HepG2 (cell line): ENCODE measurements at regions not wholly inside any gene's neighbourhood (a gene's known extent, or its start where the extent isn't known, plus 50 kb on each side); places are given as distances from the start of the nearest gene placed in this dataset.

ENCODE experiments used
- ATAC-seq: fragments of 200-7000 bp; cut with Tn5 transposase; 3 replicates; pipeline ENCODE4 v1.9.1; 2020; ENCODE audit warnings: mild to moderate bottlenecking, moderate library complexity
- BruUV-seq: library from RNA; stranded (reverse); fragments of 400-500 nt; replicated peaks from 2 replicates; lab custom pipeline; 2021; lab: Mats Ljungman, UMichigan
- CTCF ChIA-PET: fragments of 300-600 bp; formaldehyde crosslinking; extraction: SDS; loops from one replicate; lab custom pipeline; 2021; ENCODE audit warnings: low total read pairs, inconsistent platforms, low intra/inter-chr PET ratio; lab: Yijun Ruan, JAX
- POLR2A ChIA-PET: fragments of 350-600 bp; sonication (Branson Sonifier 250); formaldehyde crosslinking; loops from one replicate; lab custom pipeline; 2020; ENCODE audit warnings: antibody characterized with exemption, inconsistent platforms; lab: Yijun Ruan, JAX
- DNase-seq: peaks from one replicate; pipeline ENCODE4 v3.0.0-alpha.2; 2015; ENCODE audit warnings: low spot score
- FAIRE-seq: peaks from 3 replicates; lab custom pipeline; 2011; peaks lifted over from hg19 to GRCh38; lab: Jason Lieb, UNC
- H2AFZ ChIP-seq: one replicate; pipeline ENCODE4 v1.6.1; 2011; ENCODE audit warnings: low read length, inconsistent platforms
- H3K27ac ChIP-seq: fragments of 300-600 bp; 3 replicates; pipeline ENCODE4 v1.8.0; 2011; ENCODE audit warnings: mixed run types, mild to moderate bottlenecking, mixed read lengths, low read length, inconsistent platforms; ENCODE audit not compliant: insufficient read depth; ENCODE audit errors: extremely low read length
- H3K27me3 ChIP-seq, 2 experiments: fragments of 200-600 bp in 1 of 2; 2 replicates in 1 of 2; 3 replicates in 1 of 2; pipeline versions ENCODE4 v1.6.0 to v1.8.0; 2011; ENCODE audit warnings: low read length in 2 of 2, mild to moderate bottlenecking in 2 of 2, moderate library complexity in 2 of 2, inconsistent platforms in 1 of 2; ENCODE audit not compliant: insufficient read depth in 2 of 2, control insufficient read depth in 1 of 2
- H3K36me3 ChIP-seq, 2 experiments: fragments of 200-600 bp in 1 of 2; replicated peaks in 1 of 2; 2 replicates in 1 of 2; 3 replicates in 1 of 2; pipeline versions ENCODE4 v1.5.1 to v1.8.0; 2011; ENCODE audit warnings: low read length in 2 of 2, inconsistent platforms in 1 of 2; ENCODE audit not compliant: insufficient read depth in 2 of 2, control insufficient read depth in 1 of 2
- H3K4me1 ChIP-seq: 2 replicates; pipeline ENCODE4 v1.5.1; 2012; ENCODE audit warnings: low read length, inconsistent platforms; ENCODE audit not compliant: insufficient read depth
- H3K4me2 ChIP-seq: 2 replicates; pipeline ENCODE4 v1.6.0; 2011; ENCODE audit warnings: low read depth, low read length, inconsistent platforms
- H3K4me3 ChIP-seq, 3 experiments: fragments of 200-600 bp in 1 of 3; sonication (generic), shearing (Covaris generic) in 1 of 3; replicated peaks in 1 of 3; 2 replicates each; pipeline ENCODE4 v1.5.1; 2011 to 2016; ENCODE audit warnings: low read length in 3 of 3, inconsistent platforms in 2 of 3, low read depth in 2 of 3, mild to moderate bottlenecking in 2 of 3, control low read depth in 1 of 3, mixed read lengths in 1 of 3; ENCODE audit not compliant: insufficient read depth in 1 of 3
- H3K79me2 ChIP-seq: one replicate; pipeline ENCODE4 v1.6.1; 2011; ENCODE audit warnings: low read length, inconsistent platforms; ENCODE audit not compliant: insufficient read depth
- H3K9ac ChIP-seq: 2 replicates; pipeline ENCODE4 v1.6.0; 2011; ENCODE audit warnings: mild to moderate bottlenecking, low read depth, low read length, inconsistent platforms; ENCODE audit not compliant: insufficient read depth
- H3K9me3 ChIP-seq: 2 replicates; pipeline ENCODE4 v1.5.1; 2012; ENCODE audit warnings: mild to moderate bottlenecking, low read length
- H4K20me1 ChIP-seq: 2 replicates; pipeline ENCODE4 v1.6.0; 2011; ENCODE audit warnings: inconsistent platforms, mild to moderate bottlenecking, low read length, moderate library complexity; ENCODE audit not compliant: insufficient read depth
- ARHGAP35 ChIP-seq: sonication (generic); formaldehyde crosslinking; IDR thresholded peaks from 2 replicates; pipeline ENCODE4 v1.9.0; 2022; ENCODE audit warnings: mild to moderate bottlenecking, inconsistent platforms, moderate library complexity, missing genetic modification reagents, borderline replicate concordance
- ARID4A ChIP-seq: sonication (generic); formaldehyde crosslinking; IDR thresholded peaks from 2 replicates; pipeline ENCODE4 v1.5.0; 2020; ENCODE audit warnings: mild to moderate bottlenecking, missing genetic modification reagents, borderline replicate concordance
- BCLAF1 ChIP-seq: fragments of 450-650 bp; IDR thresholded peaks from 2 replicates; pipeline ENCODE4 v1.6.1; 2017; ENCODE audit warnings: mild to moderate bottlenecking
- CEBPZ ChIP-seq: IDR thresholded peaks from 2 replicates; pipeline ENCODE4 v1.6.1; 2012; ENCODE audit warnings: low read length, improper control_type of control experiment
- ELF4 ChIP-seq: sonication (generic); formaldehyde crosslinking; IDR thresholded peaks from 2 replicates; pipeline ENCODE4 v1.5.0; 2020; ENCODE audit warnings: missing genetic modification reagents, mild to moderate bottlenecking, moderate library complexity, borderline replicate concordance
- MAFF ChIP-seq: IDR thresholded peaks from 2 replicates; pipeline ENCODE4 v1.6.1; 2011; ENCODE audit warnings: low read depth, low read length, improper control_type of control experiment
- NR2F6 ChIP-seq, 2 experiments: IDR thresholded peaks; 2 replicates each; pipeline ENCODE4 v1.6.1; 2016; ENCODE audit warnings: antibody characterized with exemption in 1 of 2, mild to moderate bottlenecking in 1 of 2
- PHF8 ChIP-seq: sonication (generic); formaldehyde crosslinking; IDR thresholded peaks from 2 replicates; pipeline ENCODE4 v1.5.0; 2020; ENCODE audit warnings: missing genetic modification reagents
- ZNF160 ChIP-seq: sonication (generic); formaldehyde crosslinking; IDR thresholded peaks from 2 replicates; pipeline ENCODE4 v1.8.0; 2022; ENCODE audit warnings: mild to moderate bottlenecking, inconsistent platforms, missing genetic modification reagents
- ZNF350 ChIP-seq: sonication (generic); formaldehyde crosslinking; IDR thresholded peaks from 2 replicates; pipeline ENCODE4 v1.4.0; 2020; ENCODE audit warnings: mild to moderate bottlenecking, low read depth, missing genetic modification reagents, borderline replicate concordance
- ZNF441 ChIP-seq: sonication (generic); formaldehyde crosslinking; IDR thresholded peaks from 2 replicates; pipeline ENCODE4 v1.7.0; 2021; ENCODE audit warnings: missing genetic modification reagents, borderline replicate concordance
- ZNF839 ChIP-seq: sonication (generic); formaldehyde crosslinking; IDR thresholded peaks from 2 replicates; pipeline ENCODE4 v1.4.0; 2020; ENCODE audit warnings: missing genetic modification reagents, mild to moderate bottlenecking, borderline replicate concordance
- WGBS: methylation state at CpG from one replicate; pipeline ENCODE4 v1.1.6; 2017; ENCODE audit warnings: low lambda C conversion rate; 5-methylcytosine and 5-hydroxymethylcytosine counted together
- in situ Hi-C: cut with HindIII; loops from 2 replicates; pipeline ENCODE4 v1.10.0; 2017; ENCODE audit warnings: low pct_unique_long_range_greater_than_20kb; ENCODE audit not compliant: extremely low pct_ligation_motif_present
- intact Hi-C: fragments of 100-400 bp; cut with micrococcal nuclease; formaldehyde crosslinking; loops from one replicate; pipeline ENCODE4 v1.10.0; 2022; ENCODE audit not compliant: unreplicated experiment

GRCh38 chr9:82081496-82081895 is 92.9 kb downstream of the SPATA31D1 start:
- no peaks in the 10 kb centered on the region for H3K36me3 ChIP-seq
- BruUV-seq, result no TSS peak
- no peak overlapping the region for H3K4me2 ChIP-seq
- H3K4me1 ChIP-seq, result no peaks in the 10 kb centered on the region
- no peaks in the 10 kb centered on the region for H4K20me1 ChIP-seq
- ChIA-PET CTCF (no interaction called here), POLR2A (no interaction called here)
- H3K9me3 ChIP-seq, result no peaks in the 10 kb centered on the region
- intact Hi-C loops, result no loop called here
- H3K27ac ChIP-seq, result no peak overlapping the region
- 28% methylated on average over 2 of the region's 2 CpGs for WGBS
- no peaks in the 10 kb centered on the region for H3K27me3 ChIP-seq
- no peaks in the 10 kb centered on the region for H3K79me2 ChIP-seq
- FAIRE-seq (no peak), ATAC-seq (no peak), DNase-seq (no peak)
- H3K4me3 ChIP-seq, result no peak overlapping the region
- H2AFZ ChIP-seq, result no peak overlapping the region
- no peak overlapping the region for H3K9ac ChIP-seq
- in situ Hi-C loops, result no loop called here
- TF ChIP-seq ARHGAP35 (CRISPR knock-in tag) (no peak), NR2F6 (IDR thresholded peaks at IDR 0.05) (no peak), NR2F6 (CRISPR knock-in tag; IDR thresholded peaks at IDR 0.05) (no peak), CEBPZ (no peak), ZNF441 (CRISPR knock-in tag) (no peak), ZNF839 (CRISPR knock-in tag) (no peak), MAFF (no peak), ARID4A (CRISPR knock-in tag) (no peak), BCLAF1 (no peak), ZNF350 (CRISPR knock-in tag) (no peak), ZNF160 (CRISPR knock-in tag) (no peak), PHF8 (CRISPR knock-in tag) (no peak), ELF4 (CRISPR knock-in tag) (no peak)
